ENCODE measurements at regions not wholly inside any gene's neighbourhood (a gene's known extent, or its start where the extent isn't known, plus 50 kb on each side); places are given as distances from the start of the nearest gene placed in this dataset.

DNA sequence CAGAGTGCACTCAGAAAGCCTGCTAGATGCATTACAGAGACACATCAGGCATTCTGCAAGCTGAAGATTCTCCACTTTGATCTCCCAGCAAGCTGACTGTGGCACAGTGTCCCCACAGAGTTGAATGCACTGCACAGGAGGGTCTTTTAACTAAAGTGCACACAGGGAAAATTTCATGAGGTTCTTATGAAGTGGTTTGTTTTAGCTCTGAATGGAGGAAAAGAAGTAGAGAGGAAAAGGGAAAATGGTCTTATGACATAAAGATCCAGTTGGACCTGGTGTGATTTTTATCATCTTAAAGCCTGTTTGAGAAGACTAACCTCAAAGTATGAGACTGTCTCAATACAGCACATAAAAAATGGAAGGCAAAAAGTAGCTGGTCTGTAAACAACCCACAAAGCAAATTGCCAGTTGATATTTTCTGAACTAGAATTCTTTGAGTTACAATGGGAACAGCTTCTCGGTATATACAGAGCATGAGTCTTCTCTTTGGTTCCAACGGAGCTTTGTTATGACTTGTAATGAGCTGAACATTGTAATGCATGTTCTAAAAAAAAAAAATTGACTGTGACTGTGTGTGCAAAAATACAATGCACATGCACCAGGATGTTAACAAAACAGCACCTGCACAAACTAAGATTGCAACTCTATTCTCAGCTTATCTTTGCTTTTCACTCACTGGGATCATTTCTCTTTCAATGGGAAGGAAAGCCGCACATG, 383.0 kb upstream of the ID4 start:
- H2BK15ac ChIP-seq (ENCODE audit: low read length), result no peak overlapping the region
- H3K23ac ChIP-seq (ENCODE audit: insufficient read length), result no peak overlapping the region
- H2BK120ac ChIP-seq (replicated peaks; ENCODE audit: low read depth, low read length), result no peak overlapping the region
- POLR2A ChIA-PET (ENCODE audit: partially characterized antibody), result interaction anchor here (0.6 kb wide), 1 partner anchor 138 kb away, joined by 4 read pairs; no protein-coding TSS in a partner anchor
- H3K4me2 ChIP-seq (ENCODE audit: insufficient read depth in 1 of 2, low read depth in 2 of 2, low read length in 2 of 2), result no peak overlapping the region
- H2AFZ ChIP-seq (ENCODE audit: low read length), result no peak overlapping the region
- TF ChIP-seq CEBPB (IDR thresholded peaks at IDR 0.05; ENCODE audit: low read depth, low read length) (no peak), SRF (IDR thresholded peaks at IDR 0.05; ENCODE audit: low read depth, low read length) (no peak), EZH2 (IDR thresholded peaks at IDR 0.05; ENCODE audit: low read depth, low read length, severe bottlenecking) (no peak), CBX8 (IDR thresholded peaks at IDR 0.05; ENCODE audit: borderline replicate concordance, low read depth, low read length) (no peak), RBBP5 (IDR thresholded peaks at IDR 0.05; ENCODE audit: borderline replicate concordance, low read depth, low read length) (no peak), TAF7 (optimal IDR thresholded peaks at IDR 0.05; ENCODE audit: borderline replicate concordance, low read depth, low read length) (no peak), RFX5 (IDR thresholded peaks at IDR 0.05; ENCODE audit: borderline replicate concordance, low read depth, low read length) (no peak), SAP30 (IDR thresholded peaks at IDR 0.05; ENCODE audit: insufficient read depth, insufficient replicate concordance, low read length) (no peak), KDM1A (IDR thresholded peaks at IDR 0.05; ENCODE audit: borderline replicate concordance, low read length) (no peak)
- H3K4ac ChIP-seq (replicated peaks; ENCODE audit: insufficient read length, low read depth, low read length), result no peak overlapping the region
- H3K14ac ChIP-seq (ENCODE audit: insufficient read length), result no peak overlapping the region
- H2BK5ac ChIP-seq (ENCODE audit: low read depth, low read length), result no peak overlapping the region
- H3K9ac ChIP-seq (replicated peaks in 1 of 4; ENCODE audit: extremely low read depth in 1 of 4, low read depth in 3 of 4, low read length in 3 of 4), result no peak overlapping the region
- H3K36me3 ChIP-seq (ENCODE audit: control insufficient read depth in 2 of 4, insufficient read depth in 4 of 4, low read length in 3 of 4), result no peaks in the 10 kb centered on the region
- H3K4me3 ChIP-seq (ENCODE audit: extremely low read depth in 1 of 4, insufficient read depth in 2 of 4, low read depth in 3 of 4, low read length in 4 of 4), result no peak overlapping the region
- H3K27me3 ChIP-seq (replicated peaks in 1 of 4; ENCODE audit: control insufficient read depth in 3 of 4, extremely low read depth in 1 of 4, insufficient read depth in 3 of 4, low read length in 3 of 4), result no peaks in the 10 kb centered on the region
- H3K27ac ChIP-seq (ENCODE audit: low read depth, low read length), result no peak overlapping the region
- no peak overlapping the region for H2AK5ac ChIP-seq (ENCODE audit: low read depth, low read length)
- H4K5ac ChIP-seq (ENCODE audit: insufficient read length, low read depth, low read length), result no peak overlapping the region
- H3K79me1 ChIP-seq (ENCODE audit: low read depth, low read length), result no peaks in the 10 kb centered on the region
- no peak overlapping the region for H3K18ac ChIP-seq (ENCODE audit: extremely low read depth, low read length)
- no peaks in the 10 kb centered on the region for H3K79me2 ChIP-seq (ENCODE audit: control insufficient read depth in 1 of 2, insufficient read depth in 2 of 2, low read length in 2 of 2)
- no peak overlapping the region for H2BK12ac ChIP-seq (ENCODE audit: low read depth, low read length)
- WGBS, 2 experiments (ENCODE audit: extremely low coverage in 1 of 2, insufficient coverage in 1 of 2, insufficient read length in 1 of 2, insufficient replicate concordance in 2 of 2, low coverage in 1 of 2, low lambda C conversion rate in 2 of 2, missing lambda C conversion rate in 1 of 2), result 92% methylated on average over 3 of the region's 3 CpGs; no CpG with 5 or more reads in 1 of the 2 experiments
- H3K4me1 ChIP-seq (replicated peaks in 1 of 4; ENCODE audit: control insufficient read depth in 3 of 4, insufficient read depth in 4 of 4, low read length in 3 of 4), result no peaks in the 10 kb centered on the region
- CTCF ChIA-PET (ENCODE audit: partially characterized antibody), result interaction anchor here (0.6 to 1.5 kb wide), 3 partner anchors 18 to 431 kb away, joined by 3 to 10 read pairs (median 3); no protein-coding TSS in a partner anchor
- no peak overlapping the region for H4K91ac ChIP-seq (replicated peaks; ENCODE audit: insufficient read length, low read length)
- no peak for FAIRE-seq
- no peaks in the 10 kb centered on the region for H4K20me1 ChIP-seq (replicated peaks in 1 of 2; ENCODE audit: control insufficient read depth in 1 of 2, insufficient read depth in 2 of 2, low read length in 2 of 2)
- no peaks in the 10 kb centered on the region for H3K9me3 ChIP-seq (ENCODE audit: insufficient read depth in 2 of 2, low read depth in 1 of 2, low read length in 1 of 2)
- no peak overlapping the region for H4K8ac ChIP-seq (ENCODE audit: extremely low read depth, insufficient read depth, low read length)
- no peak overlapping the region for H2BK20ac ChIP-seq (ENCODE audit: low read length)
- H3K23me2 ChIP-seq (ENCODE audit: low read depth, low read length), result no peaks in the 10 kb centered on the region; the same call in 1 of the 2 replicates
- H3K56ac ChIP-seq (replicated peaks; ENCODE audit: insufficient read length, low read depth, low read length), result no peak overlapping the region
- no peak for DNase-seq (ENCODE audit: low read depth in 1 of 2, low spot score in 2 of 2)

Measured in H1 (cell line).